Spleen (tissue), 7 donors: ENCODE measurements at regions not wholly inside any gene's neighbourhood (a gene's known extent, or its start where the extent isn't known, plus 50 kb on each side); places are given as distances from the start of the nearest gene placed in this dataset.

Experiments used
- POLR2A ChIP-seq, 3 donors: fragments of 450-650 bp; IDR thresholded peaks; one replicate each; pipeline ENCODE4 v1.5.1; 2017; ENCODE audit warnings: antibody characterized with exemption in 3 of 3, mild to moderate bottlenecking in 1 of 3
- POLR2AphosphoS5 ChIP-seq, 3 donors: sonication (generic); formaldehyde crosslinking; IDR thresholded peaks; one replicate each; pipeline ENCODE4 v1.5.1; 2017; ENCODE audit warnings: antibody characterized with exemption in 3 of 3
- TF ChIP-seq, protein P1 (sequence below), 11 experiments: fragments of 200-600 bp in 7 of 11; fragments of 450-650 bp in 4 of 11; sonication (generic) in 4 of 11; IDR thresholded peaks in 8 of 11; conservative IDR thresholded peaks in 3 of 11; 1 replicate in 7 of 11; 2 replicates in 4 of 11; pipeline versions ENCODE4 v1.4.0 to v1.8.0; 2016 to 2021; ENCODE audit warnings: antibody characterized with exemption in 11 of 11, inconsistent platforms in 4 of 11, mild to moderate bottlenecking in 1 of 11
- donor health status: DM: no; HTN: no; CAD: no; lungs with moderate emphysema.
- donor health status: DM: no; HTN: no; CAD: no.
- donor health status: DM: no; HTN: no; CAD: no.

GRCh38 chr14:82045339-82045738 lies 511.7 kb upstream of the SEL1L start:
- TF ChIP-seq, protein P1, sequence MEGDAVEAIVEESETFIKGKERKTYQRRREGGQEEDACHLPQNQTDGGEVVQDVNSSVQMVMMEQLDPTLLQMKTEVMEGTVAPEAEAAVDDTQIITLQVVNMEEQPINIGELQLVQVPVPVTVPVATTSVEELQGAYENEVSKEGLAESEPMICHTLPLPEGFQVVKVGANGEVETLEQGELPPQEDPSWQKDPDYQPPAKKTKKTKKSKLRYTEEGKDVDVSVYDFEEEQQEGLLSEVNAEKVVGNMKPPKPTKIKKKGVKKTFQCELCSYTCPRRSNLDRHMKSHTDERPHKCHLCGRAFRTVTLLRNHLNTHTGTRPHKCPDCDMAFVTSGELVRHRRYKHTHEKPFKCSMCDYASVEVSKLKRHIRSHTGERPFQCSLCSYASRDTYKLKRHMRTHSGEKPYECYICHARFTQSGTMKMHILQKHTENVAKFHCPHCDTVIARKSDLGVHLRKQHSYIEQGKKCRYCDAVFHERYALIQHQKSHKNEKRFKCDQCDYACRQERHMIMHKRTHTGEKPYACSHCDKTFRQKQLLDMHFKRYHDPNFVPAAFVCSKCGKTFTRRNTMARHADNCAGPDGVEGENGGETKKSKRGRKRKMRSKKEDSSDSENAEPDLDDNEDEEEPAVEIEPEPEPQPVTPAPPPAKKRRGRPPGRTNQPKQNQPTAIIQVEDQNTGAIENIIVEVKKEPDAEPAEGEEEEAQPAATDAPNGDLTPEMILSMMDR (IDR thresholded peaks at IDR 0.05 in 8 of 11, conservative IDR thresholded peaks at IDR 0.05 in 3 of 11) = no peak
- TF ChIP-seq POLR2A (IDR thresholded peaks at IDR 0.05) (no peak), POLR2AphosphoS5 (IDR thresholded peaks at IDR 0.05) (no peak)
